Epithelial cell of esophagus (primary cell): ENCODE measurements at regions not wholly inside any gene's neighbourhood (a gene's known extent, or its start where the extent isn't known, plus 50 kb on each side); places are given as distances from the start of the nearest gene placed in this dataset.

Experiments
- DNase-seq: peaks from one replicate; pipeline ENCODE4 v3.0.0; 2010; ENCODE audit warnings: low read depth
- H3K4me3 ChIP-seq: 2 replicates; pipeline ENCODE4 v1.5.1; 2011; ENCODE audit warnings: mild to moderate bottlenecking, low read length, control low read depth
- CTCF ChIP-seq: IDR thresholded peaks from 2 replicates; pipeline ENCODE4 v1.5.1; 2011; ENCODE audit warnings: low read depth, mild to moderate bottlenecking, low read length, control low read depth, inconsistent platforms; ENCODE audit not compliant: insufficient read depth; ENCODE audit errors: missing control alignments

- H3K4me3 ChIP-seq = no peak overlapping the region
- DNase-seq = no peak
- no peak for TF ChIP-seq CTCF
These were observed 81.7 kb downstream of the GLI2 start for GRCh38 chr2:120817136-120817955.

- H3K4me3 ChIP-seq = no peak overlapping the region
- DNase-seq = no peak
- no peak for TF ChIP-seq CTCF
These were observed 82.3 kb downstream of the GLI2 start for GRCh38 chr2:120817956-120818325.

- no peak for TF ChIP-seq CTCF
- DNase-seq = no peak
- H3K4me3 ChIP-seq = no peak overlapping the region
These were observed 82.8 kb downstream of the GLI2 start for GRCh38 chr2:120818441-120818920.

- no peak overlapping the region for H3K4me3 ChIP-seq
- TF ChIP-seq CTCF = no peak
- DNase-seq = no peak
These were observed 84.1 kb downstream of the GLI2 start for GRCh38 chr2:120819720-120820210.

GRCh38 chr2:120820263-120820952, 84.7 kb downstream of the GLI2 start:
- DNase-seq = no peak
- no peak for TF ChIP-seq CTCF
- no peak overlapping the region for H3K4me3 ChIP-seq

GRCh38 chr2:120820953-120821279, 85.2 kb downstream of the GLI2 start:
- DNase-seq = no peak
- no peak for TF ChIP-seq CTCF
- H3K4me3 ChIP-seq = no peak overlapping the region
